ENCODE measurements at regions not wholly inside any gene's neighbourhood (a gene's known extent, or its start where the extent isn't known, plus 50 kb on each side); places are given as distances from the start of the nearest gene placed in this dataset.

DNA sequence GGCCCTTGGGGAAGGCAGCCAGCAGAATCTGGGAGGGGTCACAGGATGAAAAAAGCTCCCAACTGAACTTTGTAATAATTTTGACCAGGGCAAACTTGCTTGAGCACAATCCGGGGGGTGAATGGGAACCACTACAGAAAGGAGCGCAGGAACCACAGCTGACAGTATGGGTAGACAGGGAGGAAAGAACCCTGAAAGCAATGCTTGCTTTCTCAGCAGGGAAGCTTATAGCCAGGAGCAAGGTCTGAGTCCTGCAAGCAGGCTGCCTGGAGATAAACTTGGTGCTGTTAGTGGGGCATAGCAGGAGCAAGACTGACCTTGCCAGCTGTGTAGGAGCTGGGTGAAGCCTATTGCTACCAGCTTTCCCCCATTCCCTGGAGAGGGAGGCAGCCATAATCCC is 195.2 kb downstream of the MTCL1 start:
- TF ChIP-seq POLR2A (IDR thresholded peaks at IDR 0.05) = no peak
- TF ChIP-seq, protein P1, sequence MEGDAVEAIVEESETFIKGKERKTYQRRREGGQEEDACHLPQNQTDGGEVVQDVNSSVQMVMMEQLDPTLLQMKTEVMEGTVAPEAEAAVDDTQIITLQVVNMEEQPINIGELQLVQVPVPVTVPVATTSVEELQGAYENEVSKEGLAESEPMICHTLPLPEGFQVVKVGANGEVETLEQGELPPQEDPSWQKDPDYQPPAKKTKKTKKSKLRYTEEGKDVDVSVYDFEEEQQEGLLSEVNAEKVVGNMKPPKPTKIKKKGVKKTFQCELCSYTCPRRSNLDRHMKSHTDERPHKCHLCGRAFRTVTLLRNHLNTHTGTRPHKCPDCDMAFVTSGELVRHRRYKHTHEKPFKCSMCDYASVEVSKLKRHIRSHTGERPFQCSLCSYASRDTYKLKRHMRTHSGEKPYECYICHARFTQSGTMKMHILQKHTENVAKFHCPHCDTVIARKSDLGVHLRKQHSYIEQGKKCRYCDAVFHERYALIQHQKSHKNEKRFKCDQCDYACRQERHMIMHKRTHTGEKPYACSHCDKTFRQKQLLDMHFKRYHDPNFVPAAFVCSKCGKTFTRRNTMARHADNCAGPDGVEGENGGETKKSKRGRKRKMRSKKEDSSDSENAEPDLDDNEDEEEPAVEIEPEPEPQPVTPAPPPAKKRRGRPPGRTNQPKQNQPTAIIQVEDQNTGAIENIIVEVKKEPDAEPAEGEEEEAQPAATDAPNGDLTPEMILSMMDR (IDR thresholded peaks at IDR 0.05) = no peak
